ENCODE measurements at regions not wholly inside any gene's neighbourhood (a gene's known extent, or its start where the extent isn't known, plus 50 kb on each side); places are given as distances from the start of the nearest gene placed in this dataset.

DNA sequence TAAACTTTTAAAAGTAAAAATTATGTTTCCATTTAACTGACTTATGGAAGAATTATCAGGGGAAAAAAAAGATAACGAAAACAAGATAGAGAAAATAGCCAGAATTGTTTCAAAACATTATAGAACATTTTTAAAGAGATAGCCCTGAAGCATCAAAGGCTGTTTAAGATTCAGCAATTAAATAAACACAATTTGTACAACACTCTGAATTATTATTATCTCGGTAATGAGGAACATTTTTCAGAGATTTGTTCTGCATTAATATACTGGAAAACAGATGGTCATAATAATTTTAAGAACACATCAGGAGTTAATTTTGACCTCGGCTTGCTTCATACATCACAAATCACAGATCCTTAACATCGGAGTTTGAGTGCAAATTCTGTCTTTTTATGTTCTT lies 643.8 kb downstream of the SORCS1 start:
- FAIRE-seq (no peak), DNase-seq (ENCODE audit: insufficient read length, low spot score) (no peak)
- TF ChIP-seq, protein P1, sequence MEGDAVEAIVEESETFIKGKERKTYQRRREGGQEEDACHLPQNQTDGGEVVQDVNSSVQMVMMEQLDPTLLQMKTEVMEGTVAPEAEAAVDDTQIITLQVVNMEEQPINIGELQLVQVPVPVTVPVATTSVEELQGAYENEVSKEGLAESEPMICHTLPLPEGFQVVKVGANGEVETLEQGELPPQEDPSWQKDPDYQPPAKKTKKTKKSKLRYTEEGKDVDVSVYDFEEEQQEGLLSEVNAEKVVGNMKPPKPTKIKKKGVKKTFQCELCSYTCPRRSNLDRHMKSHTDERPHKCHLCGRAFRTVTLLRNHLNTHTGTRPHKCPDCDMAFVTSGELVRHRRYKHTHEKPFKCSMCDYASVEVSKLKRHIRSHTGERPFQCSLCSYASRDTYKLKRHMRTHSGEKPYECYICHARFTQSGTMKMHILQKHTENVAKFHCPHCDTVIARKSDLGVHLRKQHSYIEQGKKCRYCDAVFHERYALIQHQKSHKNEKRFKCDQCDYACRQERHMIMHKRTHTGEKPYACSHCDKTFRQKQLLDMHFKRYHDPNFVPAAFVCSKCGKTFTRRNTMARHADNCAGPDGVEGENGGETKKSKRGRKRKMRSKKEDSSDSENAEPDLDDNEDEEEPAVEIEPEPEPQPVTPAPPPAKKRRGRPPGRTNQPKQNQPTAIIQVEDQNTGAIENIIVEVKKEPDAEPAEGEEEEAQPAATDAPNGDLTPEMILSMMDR (IDR thresholded peaks at IDR 0.05; ENCODE audit: insufficient read depth, missing control alignments), result no peak

GRCh38 chr10:106519376-106520030 lies 645.0 kb downstream of the SORCS1 start:
- TF ChIP-seq, protein P1 (IDR thresholded peaks at IDR 0.05; ENCODE audit: insufficient read depth, missing control alignments), result no peak
- FAIRE-seq, result no peak

GRCh38 chr10:106515206-106515790 lies 649.2 kb downstream of the SORCS1 start:
- no peak for FAIRE-seq
- no peak for DNase-seq (ENCODE audit: insufficient read length, low spot score)
- TF ChIP-seq, protein P1 (IDR thresholded peaks at IDR 0.05; ENCODE audit: insufficient read depth, missing control alignments), result no peak

More at GRCh38 chr10:106519376-106520030, 645.0 kb downstream of the SORCS1 start:
- no peak for DNase-seq (ENCODE audit: insufficient read length, low spot score)

- no peak for FAIRE-seq
- TF ChIP-seq, protein P1 (IDR thresholded peaks at IDR 0.05; ENCODE audit: insufficient read depth, missing control alignments), result no peak
- no peak for DNase-seq (ENCODE audit: insufficient read length, low spot score)
Measured at GRCh38 chr10:106513352-106513771, 651.1 kb downstream of the SORCS1 start.

DNA sequence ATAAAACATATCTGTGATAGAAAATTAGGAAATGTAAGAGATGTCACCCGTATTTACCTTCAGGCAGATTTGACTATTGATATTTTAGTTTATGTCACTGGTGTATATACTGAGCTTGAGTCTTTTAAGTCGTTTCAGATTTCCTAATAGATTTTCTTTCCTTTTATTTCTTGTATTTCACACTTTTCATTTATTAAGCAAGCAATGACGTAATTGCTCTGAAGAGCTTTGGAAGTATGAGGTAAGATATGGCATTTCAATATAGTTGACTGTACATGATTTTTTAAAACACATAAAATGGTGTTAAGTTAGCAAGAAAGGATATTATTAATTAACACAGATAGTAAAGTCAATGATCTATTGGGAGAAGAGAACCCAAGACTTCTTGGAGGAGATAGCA lies 652.6 kb downstream of the SORCS1 start:
- no peak for DNase-seq (ENCODE audit: insufficient read length, low spot score)
- TF ChIP-seq, protein P1 (IDR thresholded peaks at IDR 0.05; ENCODE audit: insufficient read depth, missing control alignments), result no peak
- FAIRE-seq, result no peak

- TF ChIP-seq, protein P1 (IDR thresholded peaks at IDR 0.05; ENCODE audit: insufficient read depth, missing control alignments), result no peak
- FAIRE-seq, result no peak
- no peak for DNase-seq (ENCODE audit: insufficient read length, low spot score)
Measured at GRCh38 chr10:106508950-106509349, 655.6 kb downstream of the SORCS1 start.
